ENCODE measurements at regions not wholly inside any gene's neighbourhood (a gene's known extent, or its start where the extent isn't known, plus 50 kb on each side); places are given as distances from the start of the nearest gene placed in this dataset.

- Histone ChIP-seq H3K4me3 (ENCODE audit: low read length, poor library complexity, severe bottlenecking) (no peak overlapping the region), H3K79me2 (ENCODE audit: insufficient read depth, low read length) (no peaks in the 10 kb centered on the region), H2AFZ (ENCODE audit: low read length) (no peak overlapping the region), H3K9me3 (ENCODE audit: insufficient read depth, low read depth, low read length) (peaks cover 2% of the 10 kb centered on the region; the same call in 1 of the 2 replicates), H3K4me2 (ENCODE audit: low read depth, low read length, poor library complexity, severe bottlenecking) (no peak overlapping the region), H3K4me1 (ENCODE audit: insufficient read depth, low read length, poor library complexity, severe bottlenecking) (no peaks in the 10 kb centered on the region), H3K9me2 (replicated peaks; ENCODE audit: low read depth, low read length) (no peaks in the 10 kb centered on the region), H4K20me1 (ENCODE audit: insufficient read depth, low read length, poor library complexity, severe bottlenecking) (no peaks in the 10 kb centered on the region), H3F3A (ENCODE audit: low read depth) (no peaks in the 10 kb centered on the region), H3K27me3 (ENCODE audit: insufficient read depth, low read length, poor library complexity, severe bottlenecking) (no peaks in the 10 kb centered on the region), H3K36me3 (ENCODE audit: insufficient read depth, low read length) (no peaks in the 10 kb centered on the region), H3K9ac (ENCODE audit: low read depth, low read length, poor library complexity, severe bottlenecking) (no peak overlapping the region)
- TF ChIP-seq, protein P1, sequence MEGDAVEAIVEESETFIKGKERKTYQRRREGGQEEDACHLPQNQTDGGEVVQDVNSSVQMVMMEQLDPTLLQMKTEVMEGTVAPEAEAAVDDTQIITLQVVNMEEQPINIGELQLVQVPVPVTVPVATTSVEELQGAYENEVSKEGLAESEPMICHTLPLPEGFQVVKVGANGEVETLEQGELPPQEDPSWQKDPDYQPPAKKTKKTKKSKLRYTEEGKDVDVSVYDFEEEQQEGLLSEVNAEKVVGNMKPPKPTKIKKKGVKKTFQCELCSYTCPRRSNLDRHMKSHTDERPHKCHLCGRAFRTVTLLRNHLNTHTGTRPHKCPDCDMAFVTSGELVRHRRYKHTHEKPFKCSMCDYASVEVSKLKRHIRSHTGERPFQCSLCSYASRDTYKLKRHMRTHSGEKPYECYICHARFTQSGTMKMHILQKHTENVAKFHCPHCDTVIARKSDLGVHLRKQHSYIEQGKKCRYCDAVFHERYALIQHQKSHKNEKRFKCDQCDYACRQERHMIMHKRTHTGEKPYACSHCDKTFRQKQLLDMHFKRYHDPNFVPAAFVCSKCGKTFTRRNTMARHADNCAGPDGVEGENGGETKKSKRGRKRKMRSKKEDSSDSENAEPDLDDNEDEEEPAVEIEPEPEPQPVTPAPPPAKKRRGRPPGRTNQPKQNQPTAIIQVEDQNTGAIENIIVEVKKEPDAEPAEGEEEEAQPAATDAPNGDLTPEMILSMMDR (conservative IDR thresholded peaks at IDR 0.05; ENCODE audit: low read length): no peak
- no peak for TF ChIP-seq EZH2phosphoT487 (IDR thresholded peaks at IDR 0.05; ENCODE audit: borderline replicate concordance)
Observed at GRCh38 chr12:115012861-115013235, 328.9 kb upstream of the TBX3 start.

DNA sequence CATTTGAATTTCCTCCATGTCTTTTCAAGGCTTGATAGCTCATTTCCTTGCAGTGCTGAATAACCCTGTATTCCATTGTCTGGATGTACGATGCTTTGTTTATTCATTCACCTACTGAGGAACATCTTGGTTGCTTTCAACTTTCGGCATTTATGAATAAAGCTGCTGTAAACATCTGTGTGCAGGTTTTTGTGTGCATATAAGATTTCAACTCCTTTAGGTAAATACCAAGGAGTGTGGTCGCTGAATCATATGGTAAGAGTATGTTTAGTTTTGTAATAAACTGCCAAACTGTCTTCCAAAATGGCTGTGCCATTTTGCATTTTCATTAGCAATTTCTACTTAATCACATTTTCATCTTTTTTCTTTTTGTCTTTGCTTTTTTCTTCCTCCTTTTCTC, 327.7 kb upstream of the TBX3 start:
- no peaks in the 10 kb centered on the region for H3K79me2 ChIP-seq (ENCODE audit: insufficient read depth, low read length)

GRCh38 chr12:115010324-115010995, 326.5 kb upstream of the TBX3 start:
- H3F3A ChIP-seq (ENCODE audit: low read depth): no peaks in the 10 kb centered on the region
- no peaks in the 10 kb centered on the region for H4K20me1 ChIP-seq (ENCODE audit: insufficient read depth, low read length, poor library complexity, severe bottlenecking)
- no peak overlapping the region for H3K4me2 ChIP-seq (ENCODE audit: low read depth, low read length, poor library complexity, severe bottlenecking)
- H3K27me3 ChIP-seq (ENCODE audit: insufficient read depth, low read length, poor library complexity, severe bottlenecking): no peaks in the 10 kb centered on the region
- no peak overlapping the region for H3K4me3 ChIP-seq (ENCODE audit: low read length, poor library complexity, severe bottlenecking)
- TF ChIP-seq, protein P1 (conservative IDR thresholded peaks at IDR 0.05; ENCODE audit: low read length): no peak
- no peak for TF ChIP-seq EZH2phosphoT487 (IDR thresholded peaks at IDR 0.05; ENCODE audit: borderline replicate concordance)
- H3K9me2 ChIP-seq (replicated peaks; ENCODE audit: low read depth, low read length): no peaks in the 10 kb centered on the region
- no peak overlapping the region for H2AFZ ChIP-seq (ENCODE audit: low read length)
- H3K36me3 ChIP-seq (ENCODE audit: insufficient read depth, low read length): no peaks in the 10 kb centered on the region
- H3K9ac ChIP-seq (ENCODE audit: low read depth, low read length, poor library complexity, severe bottlenecking): no peak overlapping the region
- peaks cover 2% of the 10 kb centered on the region; the same call in 1 of the 2 replicates for H3K9me3 ChIP-seq (ENCODE audit: insufficient read depth, low read depth, low read length)
- no peaks in the 10 kb centered on the region for H3K79me2 ChIP-seq (ENCODE audit: insufficient read depth, low read length)
- H3K4me1 ChIP-seq (ENCODE audit: insufficient read depth, low read length, poor library complexity, severe bottlenecking): no peaks in the 10 kb centered on the region

More for the DNA sequence above, 327.7 kb upstream of the TBX3 start:
- no peak overlapping the region for H3K4me3 ChIP-seq (ENCODE audit: low read length, poor library complexity, severe bottlenecking)
- H3K9me2 ChIP-seq (replicated peaks; ENCODE audit: low read depth, low read length): no peaks in the 10 kb centered on the region
- no peaks in the 10 kb centered on the region for H3K4me1 ChIP-seq (ENCODE audit: insufficient read depth, low read length, poor library complexity, severe bottlenecking)
- H3K9ac ChIP-seq (ENCODE audit: low read depth, low read length, poor library complexity, severe bottlenecking): no peak overlapping the region
- no peaks in the 10 kb centered on the region for H3K36me3 ChIP-seq (ENCODE audit: insufficient read depth, low read length)
- no peaks in the 10 kb centered on the region for H3F3A ChIP-seq (ENCODE audit: low read depth)
- no peak overlapping the region for H3K4me2 ChIP-seq (ENCODE audit: low read depth, low read length, poor library complexity, severe bottlenecking)
- no peaks in the 10 kb centered on the region for H3K27me3 ChIP-seq (ENCODE audit: insufficient read depth, low read length, poor library complexity, severe bottlenecking)
- TF ChIP-seq EZH2phosphoT487 (IDR thresholded peaks at IDR 0.05; ENCODE audit: borderline replicate concordance): no peak
- TF ChIP-seq, protein P1 (conservative IDR thresholded peaks at IDR 0.05; ENCODE audit: low read length): no peak
- H2AFZ ChIP-seq (ENCODE audit: low read length): no peak overlapping the region
- H3K9me3 ChIP-seq (ENCODE audit: insufficient read depth, low read depth, low read length): peaks cover 2% of the 10 kb centered on the region; the same call in 1 of the 2 replicates
- H4K20me1 ChIP-seq (ENCODE audit: insufficient read depth, low read length, poor library complexity, severe bottlenecking): no peaks in the 10 kb centered on the region

Data from Loucy (cell line).